ENCODE measurements at regions not wholly inside any gene's neighbourhood (a gene's known extent, or its start where the extent isn't known, plus 50 kb on each side); places are given as distances from the start of the nearest gene placed in this dataset.

DNA sequence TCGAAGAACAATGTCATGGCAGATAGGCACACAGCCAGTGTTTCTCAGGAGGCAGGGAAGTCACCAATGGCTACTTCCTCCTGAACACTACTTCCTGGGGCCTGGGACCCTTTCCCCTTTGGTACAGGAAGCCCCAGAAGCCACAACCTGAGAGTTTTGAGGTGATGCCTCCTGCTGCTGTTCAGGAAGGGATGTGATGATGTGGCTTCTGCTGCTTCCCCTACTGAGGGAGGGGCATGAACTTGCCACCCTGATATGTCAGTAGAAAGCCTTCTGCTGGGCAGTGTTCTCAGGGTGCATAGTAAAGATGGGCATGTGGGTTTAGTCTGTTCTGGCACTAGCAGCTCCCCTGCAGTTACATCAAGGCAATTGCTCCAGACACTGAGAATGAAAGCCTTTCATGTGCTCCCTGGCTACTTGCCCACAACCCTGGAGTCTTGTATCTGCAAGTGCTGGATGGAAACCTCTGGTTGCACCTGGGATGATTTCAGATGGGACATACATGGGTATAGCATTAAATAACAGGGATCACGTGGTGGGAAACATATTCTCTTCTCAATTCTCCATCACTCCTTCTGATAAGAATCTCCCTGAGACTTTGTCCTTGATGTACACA, 69.3 kb downstream of the ADRA2A start (continued):
- TF ChIP-seq, protein P1, sequence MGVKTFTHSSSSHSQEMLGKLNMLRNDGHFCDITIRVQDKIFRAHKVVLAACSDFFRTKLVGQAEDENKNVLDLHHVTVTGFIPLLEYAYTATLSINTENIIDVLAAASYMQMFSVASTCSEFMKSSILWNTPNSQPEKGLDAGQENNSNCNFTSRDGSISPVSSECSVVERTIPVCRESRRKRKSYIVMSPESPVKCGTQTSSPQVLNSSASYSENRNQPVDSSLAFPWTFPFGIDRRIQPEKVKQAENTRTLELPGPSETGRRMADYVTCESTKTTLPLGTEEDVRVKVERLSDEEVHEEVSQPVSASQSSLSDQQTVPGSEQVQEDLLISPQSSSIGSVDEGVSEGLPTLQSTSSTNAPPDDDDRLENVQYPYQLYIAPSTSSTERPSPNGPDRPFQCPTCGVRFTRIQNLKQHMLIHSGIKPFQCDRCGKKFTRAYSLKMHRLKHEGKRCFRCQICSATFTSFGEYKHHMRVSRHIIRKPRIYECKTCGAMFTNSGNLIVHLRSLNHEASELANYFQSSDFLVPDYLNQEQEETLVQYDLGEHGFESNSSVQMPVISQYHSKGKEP (tag by site-specific recombination; IDR thresholded peaks at IDR 0.05), result no peak
- TF ChIP-seq ZNF558 (tag by site-specific recombination; IDR thresholded peaks at IDR 0.05), result no peak
- TF ChIP-seq ZNF792 (tag by site-specific recombination; IDR thresholded peaks at IDR 0.05), result no peak
- TF ChIP-seq SP3 (tag by site-specific recombination; IDR thresholded peaks at IDR 0.05), result no peak
- no peak for TF ChIP-seq ZBTB8A (tag by site-specific recombination; IDR thresholded peaks at IDR 0.05)
- TF ChIP-seq GLIS1 (tag by site-specific recombination; IDR thresholded peaks at IDR 0.05), result no peak
- no peak for TF ChIP-seq GLIS2 (tag by site-specific recombination; IDR thresholded peaks at IDR 0.05)
- TF ChIP-seq, protein P2, sequence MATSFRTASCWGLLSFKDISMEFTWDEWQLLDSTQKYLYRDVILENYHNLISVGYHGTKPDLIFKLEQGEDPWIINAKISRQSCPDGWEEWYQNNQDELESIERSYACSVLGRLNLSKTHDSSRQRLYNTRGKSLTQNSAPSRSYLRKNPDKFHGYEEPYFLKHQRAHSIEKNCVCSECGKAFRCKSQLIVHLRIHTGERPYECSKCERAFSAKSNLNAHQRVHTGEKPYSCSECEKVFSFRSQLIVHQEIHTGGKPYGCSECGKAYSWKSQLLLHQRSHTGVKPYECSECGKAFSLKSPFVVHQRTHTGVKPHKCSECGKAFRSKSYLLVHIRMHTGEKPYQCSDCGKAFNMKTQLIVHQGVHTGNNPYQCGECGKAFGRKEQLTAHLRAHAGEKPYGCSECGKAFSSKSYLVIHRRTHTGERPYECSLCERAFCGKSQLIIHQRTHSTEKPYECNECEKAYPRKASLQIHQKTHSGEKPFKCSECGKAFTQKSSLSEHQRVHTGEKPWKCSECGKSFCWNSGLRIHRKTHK (tag by site-specific recombination; IDR thresholded peaks at IDR 0.05), result no peak
- no peak for TF ChIP-seq ZNF521 (tag by site-specific recombination; IDR thresholded peaks at IDR 0.05)

DNA sequence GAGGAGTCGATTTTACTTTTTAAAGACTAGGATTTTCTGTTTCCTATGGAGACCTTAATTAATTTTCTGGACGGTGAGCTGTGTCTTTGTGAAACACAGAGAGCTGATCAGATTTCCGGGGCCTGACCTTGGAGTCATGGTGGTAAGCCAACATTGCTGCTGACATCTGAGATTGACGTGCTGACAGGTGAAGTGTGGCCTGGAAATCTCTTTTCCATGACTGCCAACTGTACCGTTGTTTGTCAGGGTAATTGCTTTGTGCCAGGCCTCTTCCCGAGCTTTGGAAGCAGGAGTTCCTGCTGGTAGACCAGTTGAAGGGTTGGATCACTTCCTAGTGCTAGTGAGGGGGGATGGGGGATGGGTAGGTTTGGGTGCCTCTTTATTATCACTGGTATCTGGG, 71.2 kb downstream of the ADRA2A start:
- TF ChIP-seq SP7 (tag by site-specific recombination; IDR thresholded peaks at IDR 0.05) (no peak), ZNF623 (tag by site-specific recombination; IDR thresholded peaks at IDR 0.05) (no peak), ZNF654 (tag by site-specific recombination; IDR thresholded peaks at IDR 0.05; ENCODE audit: low read depth) (no peak), ZNF561 (tag by site-specific recombination; IDR thresholded peaks at IDR 0.05; ENCODE audit: borderline replicate concordance) (no peak), ZNF747 (tag by site-specific recombination; IDR thresholded peaks at IDR 0.05) (no peak), ZNF239 (tag by site-specific recombination; IDR thresholded peaks at IDR 0.05) (no peak), ZFP37 (tag by site-specific recombination; IDR thresholded peaks at IDR 0.05) (no peak), ZNF292 (tag by site-specific recombination; IDR thresholded peaks at IDR 0.05; ENCODE audit: borderline replicate concordance, low read depth) (no peak), ZNF473 (tag by site-specific recombination; IDR thresholded peaks at IDR 0.05) (no peak), ZNF621 (tag by site-specific recombination; IDR thresholded peaks at IDR 0.05) (no peak), RBAK (tag by site-specific recombination; IDR thresholded peaks at IDR 0.05) (no peak), GLI4 (tag by site-specific recombination; IDR thresholded peaks at IDR 0.05) (no peak), ZNF133 (tag by site-specific recombination; IDR thresholded peaks at IDR 0.05) (no peak), MEIS1 (CRISPR knock-in tag; IDR thresholded peaks at IDR 0.05; ENCODE audit: borderline replicate concordance) (no peak), OVOL3 (tag by site-specific recombination; IDR thresholded peaks at IDR 0.05) (no peak)
- TF ChIP-seq, protein P3, sequence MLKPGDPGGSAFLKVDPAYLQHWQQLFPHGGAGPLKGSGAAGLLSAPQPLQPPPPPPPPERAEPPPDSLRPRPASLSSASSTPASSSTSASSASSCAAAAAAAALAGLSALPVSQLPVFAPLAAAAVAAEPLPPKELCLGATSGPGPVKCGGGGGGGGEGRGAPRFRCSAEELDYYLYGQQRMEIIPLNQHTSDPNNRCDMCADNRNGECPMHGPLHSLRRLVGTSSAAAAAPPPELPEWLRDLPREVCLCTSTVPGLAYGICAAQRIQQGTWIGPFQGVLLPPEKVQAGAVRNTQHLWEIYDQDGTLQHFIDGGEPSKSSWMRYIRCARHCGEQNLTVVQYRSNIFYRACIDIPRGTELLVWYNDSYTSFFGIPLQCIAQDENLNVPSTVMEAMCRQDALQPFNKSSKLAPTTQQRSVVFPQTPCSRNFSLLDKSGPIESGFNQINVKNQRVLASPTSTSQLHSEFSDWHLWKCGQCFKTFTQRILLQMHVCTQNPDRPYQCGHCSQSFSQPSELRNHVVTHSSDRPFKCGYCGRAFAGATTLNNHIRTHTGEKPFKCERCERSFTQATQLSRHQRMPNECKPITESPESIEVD (tag by site-specific recombination; IDR thresholded peaks at IDR 0.05), result no peak
- Histone ChIP-seq H3K9me3 (ENCODE audit: control insufficient read depth, insufficient read depth, low read depth, low read length) (no peaks in the 10 kb centered on the region), H3K36me3 (ENCODE audit: control insufficient read depth in 2 of 2, insufficient read depth in 1 of 2, low read length in 2 of 2) (no peaks in the 10 kb centered on the region), H3K4me3 (ENCODE audit: low read depth, low read length) (no peak overlapping the region), H3K27ac (ENCODE audit: extremely low read depth, low read depth, low read length) (no peak overlapping the region), H3K4me1 (ENCODE audit: control insufficient read depth, insufficient read depth, low read length) (no peaks in the 10 kb centered on the region)
- POLR2A ChIA-PET, result no interaction called here
- CTCF ChIA-PET, result no interaction called here

Measured in HEK293 (cell line).